SU-DHL-6 (cell line): ENCODE measurements at regions not wholly inside any gene's neighbourhood (a gene's known extent, or its start where the extent isn't known, plus 50 kb on each side); places are given as distances from the start of the nearest gene placed in this dataset.

Experiments
- CTCF ChIP-seq: fragments of 200-600 bp; sonication (generic); IDR thresholded peaks from one replicate; pipeline ENCODE4 v1.5.1; 2017; ENCODE audit warnings: antibody characterized with exemption, mild to moderate bottlenecking, low read length, moderate library complexity; ENCODE audit not compliant: insufficient read depth, poor library complexity, severe bottlenecking
- EZH2phosphoT487 ChIP-seq: fragments of 200-600 bp; sonication (generic), shearing (Covaris generic); conservative IDR thresholded peaks from 2 replicates; pipeline ENCODE4 v1.6.1; 2018; ENCODE audit warnings: mild to moderate bottlenecking, antibody characterized with exemption, low read length, moderate library complexity, mixed read lengths

- TF ChIP-seq CTCF (no peak), EZH2phosphoT487 (no peak)
Measured at GRCh38 chr1:118381197-118381869, 196.3 kb upstream of the SPAG17 start.
